Activated effector memory CD4-positive, alpha-beta T cell treated with anti-CD3 and anti-CD28 coated beads, Interleukin-2, amount 50 U/mL, for 16 hours (primary cell): ENCODE measurements at regions not wholly inside any gene's neighbourhood (a gene's known extent, or its start where the extent isn't known, plus 50 kb on each side); places are given as distances from the start of the nearest gene placed in this dataset.
"Not testable (repeated sequence)": the region's sequence is repeated elsewhere in the genome, so short reads cannot be mapped to it uniquely, and the experiment has no call there.

ENCODE experiments used
- DNase-seq: peaks from one replicate; pipeline ENCODE4 v3.0.0-alpha.2; 2020

DNA sequence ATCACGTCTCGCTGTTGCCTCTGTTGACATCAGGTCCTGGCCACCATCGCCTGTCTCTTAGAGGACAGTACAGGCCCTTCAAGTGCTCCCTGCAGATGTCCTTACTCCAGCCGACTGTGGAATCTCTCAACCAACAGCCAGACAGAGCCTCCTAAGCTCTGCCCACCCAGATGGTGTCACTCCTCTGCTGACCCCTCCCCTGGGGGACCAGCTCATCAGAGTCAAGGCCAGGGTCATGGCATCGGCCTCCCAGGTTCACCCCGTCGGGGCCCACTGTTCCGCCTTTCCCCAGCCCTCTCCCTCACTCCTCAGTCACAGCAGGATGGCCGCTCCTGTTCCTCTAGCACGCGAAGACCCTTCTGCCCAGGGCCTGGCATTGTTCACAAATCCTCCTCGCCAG is 157.3 kb upstream of the TMEM132C start:
- no peak for DNase-seq

- no peak for DNase-seq
Measured at GRCh38 chr12:128111333-128111732, 155.6 kb upstream of the TMEM132C start.

GRCh38 chr12:128111951-128112350 is 155.0 kb upstream of the TMEM132C start:
- no peak for DNase-seq

DNA sequence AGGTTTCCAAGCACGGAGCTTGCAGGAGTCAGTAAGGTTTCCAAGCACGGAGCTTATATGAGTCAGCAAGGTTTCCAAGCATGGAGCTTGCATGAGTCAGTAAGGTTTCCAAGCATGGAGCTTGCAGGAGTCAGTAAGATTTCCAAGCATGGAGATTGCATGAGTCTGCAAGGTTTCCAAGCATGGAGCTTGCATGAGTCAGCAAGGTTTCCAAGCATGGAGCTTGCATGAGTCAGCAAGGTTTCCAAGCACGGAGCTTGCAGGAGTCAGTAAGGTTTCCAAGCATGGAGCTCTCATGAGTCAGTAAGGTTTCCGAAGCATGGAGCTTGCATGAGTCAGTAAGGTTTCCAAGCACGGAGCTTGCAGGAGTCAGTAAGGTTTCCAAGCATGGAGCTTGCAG is 153.7 kb upstream of the TMEM132C start:
- not testable (repeated sequence) for DNase-seq

DNA sequence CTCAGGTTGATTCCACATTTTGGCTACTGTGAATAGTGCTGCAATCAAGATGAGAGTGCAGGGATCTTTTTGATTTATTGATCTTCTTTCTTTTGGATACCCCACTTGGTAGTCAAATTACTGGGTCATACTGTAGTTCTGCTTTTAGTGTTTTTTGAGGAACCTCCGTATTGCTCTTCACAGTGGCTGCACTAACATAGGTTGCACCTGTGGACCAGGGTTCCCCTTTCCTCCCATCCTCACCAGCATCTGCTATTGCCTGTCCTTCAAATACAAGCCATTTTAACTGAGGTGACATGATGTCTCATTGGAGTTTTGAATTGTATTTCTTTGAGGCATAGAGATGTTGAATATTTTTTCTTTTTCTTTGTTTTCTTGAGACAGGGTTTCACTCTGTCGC is 152.5 kb upstream of the TMEM132C start:
- DNase-seq, result no peak

- DNase-seq, result no peak
Measured at GRCh38 chr12:128116537-128116936, 150.4 kb upstream of the TMEM132C start.

DNA sequence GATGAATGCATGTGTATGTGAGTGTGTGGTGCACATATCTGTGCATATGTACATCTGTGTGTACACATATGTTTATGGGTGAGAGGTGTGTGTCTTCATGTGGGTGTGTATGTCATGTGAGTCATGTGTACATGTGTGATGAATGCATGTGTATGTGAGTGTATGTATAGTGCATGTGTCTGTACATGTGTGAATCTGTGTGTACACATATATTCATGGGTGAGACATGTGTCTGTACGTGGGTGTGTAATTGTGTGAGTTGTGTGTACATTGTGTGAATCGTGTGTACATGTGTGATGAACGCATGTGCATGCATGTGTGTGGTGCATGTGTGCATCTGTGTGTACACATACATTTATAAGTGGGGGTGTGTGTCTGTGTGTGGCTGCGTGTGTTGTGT is 146.9 kb upstream of the TMEM132C start:
- DNase-seq, result no peak

- DNase-seq, result no peak
Measured at GRCh38 chr12:128121424-128121823, 145.5 kb upstream of the TMEM132C start.

DNA sequence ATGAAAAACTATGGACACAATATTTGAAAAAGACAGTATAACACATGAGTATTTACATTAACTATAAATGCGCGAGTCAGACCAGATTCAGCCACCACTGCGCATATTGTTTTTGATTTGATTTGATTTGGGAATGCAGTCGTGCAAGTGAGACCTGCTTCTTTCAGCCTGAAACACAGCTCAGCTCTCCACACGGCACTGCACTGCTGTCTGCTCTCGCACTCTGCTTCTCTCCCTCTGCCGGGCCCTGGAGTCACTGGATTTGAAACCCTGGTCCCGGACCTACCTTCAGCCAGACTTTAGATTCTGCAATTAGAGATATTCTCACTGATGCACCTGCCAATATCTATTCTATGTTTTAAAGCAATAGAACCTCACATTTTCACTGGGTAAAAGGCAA is 143.9 kb upstream of the TMEM132C start:
- DNase-seq, result no peak

- no peak for DNase-seq
Measured at GRCh38 chr12:128131955-128132354, 135.0 kb upstream of the TMEM132C start.

- no peak for DNase-seq
Measured at GRCh38 chr12:128133321-128134073, 133.5 kb upstream of the TMEM132C start.

DNA sequence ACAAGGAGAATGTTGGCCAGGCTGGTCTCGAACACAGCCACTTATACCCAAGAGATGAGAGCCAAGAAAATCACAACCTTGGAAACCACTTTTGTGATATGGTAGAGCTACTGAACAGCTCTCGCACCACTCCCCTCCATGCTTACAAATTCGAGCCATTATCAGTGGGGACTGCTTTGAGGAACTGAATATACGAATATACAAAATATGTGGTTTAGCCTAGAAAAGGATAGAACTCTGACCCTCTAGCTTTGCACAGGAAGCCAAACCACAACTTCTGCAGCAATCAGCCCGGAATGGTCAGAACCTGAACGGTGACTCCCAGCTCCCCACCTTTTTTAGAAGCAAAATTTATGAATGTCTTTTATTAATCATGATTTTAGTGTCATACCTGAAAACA is 129.8 kb upstream of the TMEM132C start:
- DNase-seq, result no peak

- no peak for DNase-seq
Measured at GRCh38 chr12:128138125-128138524, 128.8 kb upstream of the TMEM132C start.

GRCh38 chr12:128140551-128140950 is 126.4 kb upstream of the TMEM132C start:
- DNase-seq, result no peak

DNA sequence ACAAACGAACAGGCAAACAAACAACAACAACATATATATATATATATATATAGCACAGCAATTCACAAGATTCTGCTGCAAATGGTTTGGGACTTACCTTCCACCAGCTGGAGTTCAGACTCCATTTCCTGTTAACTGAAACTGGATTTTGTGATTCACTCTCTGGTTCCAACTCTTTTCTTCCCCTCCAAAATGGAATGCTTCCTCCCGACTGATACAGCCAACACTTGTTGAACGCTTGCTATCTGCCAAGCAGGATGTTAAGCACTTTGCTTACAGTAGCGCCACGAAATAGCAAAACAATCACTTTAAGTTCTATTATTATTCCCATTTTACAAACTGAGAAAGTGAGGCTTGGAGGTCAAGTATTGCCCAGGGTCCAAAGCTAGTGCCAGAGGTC is 116.0 kb upstream of the TMEM132C start:
- DNase-seq, result no peak

DNA sequence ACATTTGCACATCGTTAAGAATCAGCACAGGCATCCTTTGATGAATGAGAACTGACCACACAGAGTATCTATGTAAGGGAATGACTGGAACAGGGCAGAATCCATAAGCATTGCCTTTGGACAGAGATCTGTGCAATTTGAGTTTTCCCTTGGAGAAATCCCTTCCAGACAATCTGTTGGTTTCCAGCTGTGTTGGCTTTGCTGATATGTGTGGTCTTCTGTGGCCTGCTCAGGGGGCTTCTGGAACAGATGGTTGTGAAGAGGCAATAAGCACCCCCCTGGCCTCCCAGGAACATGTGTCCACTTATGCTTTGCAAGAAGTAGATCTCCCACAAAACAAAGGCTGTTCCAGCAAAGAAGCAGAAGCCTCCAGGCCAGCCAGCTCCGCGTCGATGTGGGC is 111.4 kb upstream of the TMEM132C start:
- no peak for DNase-seq

- DNase-seq, result no peak
Measured at GRCh38 chr12:128163086-128163485, 103.9 kb upstream of the TMEM132C start.

GRCh38 chr12:128164533-128164932 is 102.4 kb upstream of the TMEM132C start:
- no peak for DNase-seq

GRCh38 chr12:128165387-128165786 is 101.6 kb upstream of the TMEM132C start:
- DNase-seq, result no peak

GRCh38 chr12:128168273-128168672 is 98.7 kb upstream of the TMEM132C start:
- DNase-seq, result no peak

GRCh38 chr12:128170181-128170580 is 96.8 kb upstream of the TMEM132C start:
- DNase-seq, result no peak

GRCh38 chr12:128178565-128178964 is 88.4 kb upstream of the TMEM132C start:
- DNase-seq, result no peak

GRCh38 chr12:128178966-128179365 is 88.0 kb upstream of the TMEM132C start:
- no peak for DNase-seq

- DNase-seq, result no peak
Measured at GRCh38 chr12:128180166-128180565, 86.8 kb upstream of the TMEM132C start.

DNA sequence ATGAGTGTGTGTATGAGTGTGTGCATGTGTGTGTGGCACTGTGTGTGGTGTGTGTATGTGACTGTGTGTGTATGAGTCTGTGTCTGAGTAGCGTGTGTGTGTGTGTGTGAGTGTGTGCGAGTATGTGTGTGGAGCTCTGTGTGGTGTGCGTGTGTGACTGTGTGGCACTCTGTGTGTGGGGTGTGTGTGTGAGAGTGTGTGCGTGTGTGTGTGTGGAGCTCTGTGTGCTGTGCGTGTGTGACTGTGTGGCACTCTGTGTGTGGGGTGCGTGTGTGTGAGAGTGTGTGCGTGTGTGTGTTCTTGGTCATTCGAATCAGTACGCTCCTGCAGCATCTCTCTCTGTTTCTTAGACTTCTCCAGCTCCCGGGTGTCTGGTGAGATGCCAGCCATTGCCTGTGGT is 76.9 kb upstream of the TMEM132C start:
- DNase-seq, result no peak
